IMR-90 (cell line): ENCODE measurements at regions not wholly inside any gene's neighbourhood (a gene's known extent, or its start where the extent isn't known, plus 50 kb on each side); places are given as distances from the start of the nearest gene placed in this dataset.

ENCODE experiments used
- ATAC-seq: fragments of 200-7000 bp; cut with Tn5 transposase; 2 replicates; pipeline ENCODE4 v1.9.1; 2020; ENCODE audit warnings: low read depth, mild to moderate bottlenecking, moderate library complexity
- BruUV-seq: library from RNA; stranded (reverse); fragments of 400-500 nt; replicated peaks from 2 replicates; lab custom pipeline; 2021; lab: Mats Ljungman, UMichigan
- CTCF ChIA-PET: fragments of 300-600 bp; formaldehyde crosslinking; extraction: SDS; loops from one replicate; lab custom pipeline; 2021; ENCODE audit warnings: antibody characterized with exemption; lab: Yijun Ruan, JAX
- POLR2A ChIA-PET: fragments of 300-600 bp; sonication (Branson Sonifier 250); formaldehyde crosslinking; loops from one replicate; lab custom pipeline; 2022; ENCODE audit warnings: antibody characterized with exemption; ENCODE audit not compliant: unreplicated experiment; lab: Charles Lee
- DNase-seq: peaks from one replicate; pipeline ENCODE4 v3.0.0; 2013
- H2AFZ ChIP-seq: replicated peaks from 2 replicates; pipeline ENCODE3; 2013; ENCODE audit warnings: low read length, mild to moderate bottlenecking; ENCODE audit not compliant: poor library complexity
- H2AK5ac ChIP-seq: 2 replicates; pipeline ENCODE4 v1.6.1; 2013; ENCODE audit warnings: low read depth, low read length, inconsistent platforms
- H2AK9ac ChIP-seq: replicated peaks from 2 replicates; pipeline ENCODE3; 2013; ENCODE audit warnings: mild to moderate bottlenecking, low read depth, low read length, moderate library complexity; ENCODE audit not compliant: poor library complexity
- H2BK120ac ChIP-seq: 2 replicates; pipeline ENCODE4 v1.6.1; 2013; ENCODE audit warnings: low read depth, low read length, inconsistent platforms
- H2BK15ac ChIP-seq: 3 replicates; pipeline ENCODE4 v1.6.1; 2013; ENCODE audit warnings: low read depth, low read length, inconsistent platforms
- H2BK20ac ChIP-seq: 2 replicates; pipeline ENCODE4 v1.6.1; 2013; ENCODE audit warnings: low read depth, mild to moderate bottlenecking, inconsistent platforms, low read length, moderate library complexity
- H2BK5ac ChIP-seq: 2 replicates; pipeline ENCODE4 v1.6.1; 2013; ENCODE audit warnings: mild to moderate bottlenecking, low read depth, low read length, inconsistent platforms; ENCODE audit not compliant: poor library complexity, severe bottlenecking
- H3K14ac ChIP-seq: replicated peaks from 2 replicates; pipeline ENCODE4 v1.6.1; 2013; ENCODE audit warnings: low read depth, low read length, inconsistent platforms
- H3K18ac ChIP-seq: 2 replicates; pipeline ENCODE4 v1.6.1; 2013; ENCODE audit warnings: low read depth, low read length, control low read depth
- H3K23ac ChIP-seq: 2 replicates; pipeline ENCODE4 v1.6.1; 2013; ENCODE audit warnings: low read depth, low read length, inconsistent platforms
- H3K27ac ChIP-seq: 2 replicates; pipeline ENCODE4 v1.5.1; 2013; ENCODE audit warnings: mild to moderate bottlenecking, control low read depth, low read length; ENCODE audit not compliant: insufficient read depth
- H3K27me3 ChIP-seq: 2 replicates; pipeline ENCODE4 v1.6.1; 2013; ENCODE audit warnings: low read length; ENCODE audit not compliant: control insufficient read depth, insufficient read depth
- H3K36me3 ChIP-seq: 2 replicates; pipeline ENCODE4 v1.6.1; 2013; ENCODE audit warnings: low read length, mixed read lengths; ENCODE audit not compliant: control insufficient read depth, insufficient read depth
- H3K4ac ChIP-seq: 2 replicates; pipeline ENCODE4 v1.6.1; 2013; ENCODE audit warnings: low read depth, low read length, inconsistent platforms
- H3K4me1 ChIP-seq: 2 replicates; pipeline ENCODE4 v1.6.1; 2013; ENCODE audit warnings: low read length, mixed read lengths; ENCODE audit not compliant: control insufficient read depth, insufficient read depth
- H3K4me2 ChIP-seq: 2 replicates; pipeline ENCODE4 v1.6.1; 2013; ENCODE audit warnings: low read depth, mild to moderate bottlenecking, control low read depth, low read length, moderate library complexity
- H3K4me3 ChIP-seq: 2 replicates; pipeline ENCODE4 v1.5.1; 2013; ENCODE audit warnings: low read depth, mild to moderate bottlenecking, control low read depth, low read length, moderate library complexity; ENCODE audit not compliant: insufficient read depth
- H3K56ac ChIP-seq: 2 replicates; pipeline ENCODE4 v1.6.1; 2013; ENCODE audit warnings: low read length, inconsistent platforms; ENCODE audit not compliant: insufficient read depth; ENCODE audit errors: extremely low read depth
- H3K79me1 ChIP-seq, 2 experiments: 2 replicates each; pipeline ENCODE4 v1.6.1; 2013; ENCODE audit warnings: low read length in 2 of 2, inconsistent platforms in 1 of 2, low read depth in 1 of 2
- H3K9ac ChIP-seq: 2 replicates; pipeline ENCODE4 v1.6.1; 2013; ENCODE audit warnings: low read depth, low read length, control low read depth
- H3K9me1 ChIP-seq: 2 replicates; pipeline ENCODE4 v1.6.1; 2013; ENCODE audit warnings: low read length, inconsistent platforms; ENCODE audit not compliant: insufficient read depth
- H3K9me3 ChIP-seq: 2 replicates; pipeline ENCODE4 v1.6.1; 2013; ENCODE audit warnings: low read length; ENCODE audit not compliant: control insufficient read depth, insufficient read depth
- H4K20me1 ChIP-seq: 2 replicates; pipeline ENCODE4 v1.6.1; 2013; ENCODE audit warnings: low read length, inconsistent platforms; ENCODE audit not compliant: insufficient read depth
- H4K5ac ChIP-seq: 2 replicates; pipeline ENCODE4 v1.6.1; 2013; ENCODE audit warnings: mild to moderate bottlenecking, low read depth, low read length, control low read depth
- H4K8ac ChIP-seq, 2 experiments: 2 replicates each; pipeline ENCODE4 v1.6.1; 2013; ENCODE audit warnings: low read depth in 2 of 2, low read length in 2 of 2, control low read depth in 1 of 2, inconsistent platforms in 1 of 2
- H4K91ac ChIP-seq: 2 replicates; pipeline ENCODE4 v1.6.1; 2013; ENCODE audit warnings: low read depth, low read length, inconsistent platforms; ENCODE audit not compliant: insufficient read depth
- POLR2A ChIP-seq: IDR thresholded peaks from 2 replicates; pipeline ENCODE4 v1.6.1; 2012; ENCODE audit warnings: mild to moderate bottlenecking, low read depth, low read length
- WGBS, 2 experiments: methylation state at CpG; one replicate each; pipeline versions ENCODE4 v1.1.5 to v1.1.7; 2013; ENCODE audit warnings: missing lambda C conversion rate in 2 of 2; ENCODE audit not compliant: insufficient read length in 1 of 2; ENCODE audit errors: extremely low coverage in 2 of 2; 5-methylcytosine and 5-hydroxymethylcytosine counted together
- dilution Hi-C: fragments of 300-500 bp; cut with HindIII; formaldehyde crosslinking; loops from one replicate; pipeline ENCODE4 v1.14.3; 2018; ENCODE audit warnings: low sequenced_read_pairs; ENCODE audit not compliant: unreplicated experiment
- in situ Hi-C: fragments of 300-500 bp; cut with MboI; formaldehyde crosslinking; loops from 3 replicates; pipeline ENCODE4 v1.14.3; 2019; ENCODE audit warnings: low sequenced_read_pairs, inconsistent platforms, mixed read lengths
- intact Hi-C: fragments of 100-400 bp; cut with micrococcal nuclease; formaldehyde crosslinking; loops from 2 replicates; pipeline ENCODE4 v1.10.0; 2022
- TF ChIP-seq, protein P1 (sequence below): fragments of 150-350 bp; IDR thresholded peaks from 2 replicates; pipeline ENCODE4 v1.6.1; 2017; ENCODE audit warnings: mild to moderate bottlenecking, antibody characterized with exemption, low read length, low read depth

DNA sequence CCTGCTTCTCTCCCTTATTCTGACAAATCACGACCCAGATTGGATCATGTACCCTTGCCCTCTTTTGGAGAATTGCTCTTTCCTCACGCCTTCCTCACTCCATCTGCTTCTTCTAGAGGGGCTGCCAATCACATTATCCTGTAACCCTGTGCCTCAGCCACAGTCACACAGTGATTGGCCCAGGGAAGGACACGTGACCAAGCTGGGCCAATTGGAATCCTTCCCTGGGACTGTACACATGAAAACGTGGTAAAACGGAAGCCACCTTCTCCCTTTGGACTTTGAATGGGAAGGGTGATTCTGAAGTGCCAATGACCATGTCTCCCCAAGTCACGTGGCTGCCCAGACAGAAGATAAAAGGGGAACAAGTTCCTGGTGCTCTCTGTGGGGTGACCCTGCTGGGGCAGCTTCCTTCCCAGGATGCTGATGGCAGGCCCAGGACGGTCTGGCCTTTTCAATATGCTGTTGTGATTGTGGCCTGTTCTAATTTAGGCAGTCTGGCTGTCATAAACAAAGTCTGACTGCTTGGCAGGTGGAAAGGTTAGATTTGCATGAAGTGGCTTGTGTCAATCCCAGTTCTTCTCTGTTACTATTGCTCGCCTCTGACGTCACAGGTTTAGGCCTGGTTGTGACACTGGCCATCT is 92.9 kb downstream of the UBIAD1 start:
- Histone ChIP-seq H3K27me3 (no peaks in the 10 kb centered on the region; the same call in 1 of the 2 replicates), H2BK5ac (no peak overlapping the region), H2BK120ac (no peak overlapping the region), H2AK9ac (no peak overlapping the region), H2BK20ac (no peak overlapping the region), H3K9me3 (no peaks in the 10 kb centered on the region), H3K14ac (no peak overlapping the region), H3K9me1 (no peaks in the 10 kb centered on the region), H3K4me3 (no peak overlapping the region), H2BK15ac (no peak overlapping the region), H4K91ac (no peak overlapping the region), H3K23ac (no peak overlapping the region), H3K27ac (no peak overlapping the region), H2AFZ (no peak overlapping the region), H3K79me1 (no peaks in the 10 kb centered on the region), H4K20me1 (no peaks in the 10 kb centered on the region), H2AK5ac (no peak overlapping the region), H3K4ac (no peak overlapping the region), H3K4me2 (no peak overlapping the region), H3K36me3 (no peaks in the 10 kb centered on the region), H3K18ac (no peak overlapping the region), H3K9ac (no peak overlapping the region), H3K56ac (no peak overlapping the region), H4K8ac (no peak overlapping the region), H4K5ac (no peak overlapping the region), H3K4me1 (no peaks in the 10 kb centered on the region)
- ChIA-PET POLR2A (no interaction called here), CTCF (no interaction called here)
- intact Hi-C loops (no loop called here), dilution Hi-C loops (no loop called here), in situ Hi-C loops (no loop called here)
- DNase-seq (no peak), ATAC-seq (no peak)
- TF ChIP-seq POLR2A: no peak
- TF ChIP-seq, protein P1, sequence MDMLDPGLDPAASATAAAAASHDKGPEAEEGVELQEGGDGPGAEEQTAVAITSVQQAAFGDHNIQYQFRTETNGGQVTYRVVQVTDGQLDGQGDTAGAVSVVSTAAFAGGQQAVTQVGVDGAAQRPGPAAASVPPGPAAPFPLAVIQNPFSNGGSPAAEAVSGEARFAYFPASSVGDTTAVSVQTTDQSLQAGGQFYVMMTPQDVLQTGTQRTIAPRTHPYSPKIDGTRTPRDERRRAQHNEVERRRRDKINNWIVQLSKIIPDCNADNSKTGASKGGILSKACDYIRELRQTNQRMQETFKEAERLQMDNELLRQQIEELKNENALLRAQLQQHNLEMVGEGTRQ: peak; percentile 56
- BruUV-seq: no TSS peak
- 71% methylated on average over 2 of the region's 9 CpGs; no CpG with 5 or more reads in 1 of the 2 experiments for WGBS, 2 experiments
